Thyroid gland (tissue), 4 donors: ENCODE measurements at regions not wholly inside any gene's neighbourhood (a gene's known extent, or its start where the extent isn't known, plus 50 kb on each side); places are given as distances from the start of the nearest gene placed in this dataset.

Experiments
- POLR2A ChIP-seq, 2 donors: fragments of 450-650 bp; IDR thresholded peaks; one replicate each; pipeline ENCODE4 v1.6.1; 2017; ENCODE audit warnings: antibody characterized with exemption in 2 of 2, mild to moderate bottlenecking in 2 of 2, moderate library complexity in 1 of 2
- TF ChIP-seq, protein P1 (sequence below), 6 experiments: fragments of 200-600 bp in 3 of 6; fragments of 450-650 bp in 3 of 6; sonication (generic) in 3 of 6; IDR thresholded peaks; one replicate each; pipeline ENCODE4 v1.5.1; 2016 to 2019; ENCODE audit warnings: antibody characterized with exemption in 6 of 6, mild to moderate bottlenecking in 2 of 6, inconsistent platforms in 1 of 6, moderate library complexity in 1 of 6

DNA sequence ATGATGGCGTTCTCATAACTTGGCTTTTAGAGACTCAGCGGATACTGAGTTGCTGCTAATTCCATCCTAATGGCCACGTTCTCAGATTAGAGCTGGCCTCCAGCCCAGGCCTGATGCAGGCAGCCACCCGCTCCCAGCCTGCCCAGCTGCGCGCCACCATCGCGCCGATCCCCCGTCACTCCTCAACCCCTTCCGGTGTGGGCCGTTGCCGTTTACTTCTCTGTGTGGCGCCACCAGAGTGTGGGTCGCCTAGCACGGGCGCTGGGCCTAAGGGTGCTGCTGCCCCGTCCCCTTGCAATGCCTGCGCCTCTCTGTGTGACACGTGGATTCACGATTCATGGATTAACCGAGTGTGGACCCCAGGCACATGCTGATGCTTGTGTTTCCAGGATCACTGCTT, 1116.0 kb downstream of the BRD1 start:
- TF ChIP-seq, protein P1, sequence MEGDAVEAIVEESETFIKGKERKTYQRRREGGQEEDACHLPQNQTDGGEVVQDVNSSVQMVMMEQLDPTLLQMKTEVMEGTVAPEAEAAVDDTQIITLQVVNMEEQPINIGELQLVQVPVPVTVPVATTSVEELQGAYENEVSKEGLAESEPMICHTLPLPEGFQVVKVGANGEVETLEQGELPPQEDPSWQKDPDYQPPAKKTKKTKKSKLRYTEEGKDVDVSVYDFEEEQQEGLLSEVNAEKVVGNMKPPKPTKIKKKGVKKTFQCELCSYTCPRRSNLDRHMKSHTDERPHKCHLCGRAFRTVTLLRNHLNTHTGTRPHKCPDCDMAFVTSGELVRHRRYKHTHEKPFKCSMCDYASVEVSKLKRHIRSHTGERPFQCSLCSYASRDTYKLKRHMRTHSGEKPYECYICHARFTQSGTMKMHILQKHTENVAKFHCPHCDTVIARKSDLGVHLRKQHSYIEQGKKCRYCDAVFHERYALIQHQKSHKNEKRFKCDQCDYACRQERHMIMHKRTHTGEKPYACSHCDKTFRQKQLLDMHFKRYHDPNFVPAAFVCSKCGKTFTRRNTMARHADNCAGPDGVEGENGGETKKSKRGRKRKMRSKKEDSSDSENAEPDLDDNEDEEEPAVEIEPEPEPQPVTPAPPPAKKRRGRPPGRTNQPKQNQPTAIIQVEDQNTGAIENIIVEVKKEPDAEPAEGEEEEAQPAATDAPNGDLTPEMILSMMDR (IDR thresholded peaks at IDR 0.05) = no peak
- no peak for TF ChIP-seq POLR2A (IDR thresholded peaks at IDR 0.05)
